Neural crest cell (in vitro differentiated cells): ENCODE measurements at regions not wholly inside any gene's neighbourhood (a gene's known extent, or its start where the extent isn't known, plus 50 kb on each side); places are given as distances from the start of the nearest gene placed in this dataset.
"Not testable (repeated sequence)": the region's sequence is repeated elsewhere in the genome, so short reads cannot be mapped to it uniquely, and the experiment has no call there.

Source experiments
- DNase-seq: peaks from one replicate; pipeline ENCODE4 v3.0.0; 2021; ENCODE audit warnings: low read depth, mixed read lengths, low spot score
- H3K27ac Mint-ChIP-seq: one replicate; pipeline ENCODE4 v1.8.0; 2021; ENCODE audit warnings: mild to moderate bottlenecking, mixed read lengths; ENCODE audit not compliant: unreplicated experiment
- H3K27me3 Mint-ChIP-seq: 2 replicates; pipeline ENCODE4 v1.8.0; 2021; ENCODE audit warnings: low read depth, mild to moderate bottlenecking, mixed read lengths
- H3K36me3 Mint-ChIP-seq: 2 replicates; pipeline ENCODE4 v1.8.0; 2021; ENCODE audit warnings: low read depth, mild to moderate bottlenecking, mixed read lengths
- H3K4me1 Mint-ChIP-seq: 2 replicates; pipeline ENCODE4 v1.8.0; 2021; ENCODE audit warnings: mixed read lengths
- H3K4me3 Mint-ChIP-seq: one replicate; pipeline ENCODE4 v1.8.0; 2021; ENCODE audit warnings: mild to moderate bottlenecking, mixed read lengths
- H3K9me3 Mint-ChIP-seq: 2 replicates; pipeline ENCODE4 v1.8.0; 2021; ENCODE audit warnings: mixed read lengths
- TF ChIP-seq, protein P1 (sequence below): fragments of 200-600 bp; sonication (generic); conservative IDR thresholded peaks from 2 replicates; pipeline ENCODE4 v1.5.0; 2021; ENCODE audit warnings: antibody characterized with exemption, mild to moderate bottlenecking

DNA sequence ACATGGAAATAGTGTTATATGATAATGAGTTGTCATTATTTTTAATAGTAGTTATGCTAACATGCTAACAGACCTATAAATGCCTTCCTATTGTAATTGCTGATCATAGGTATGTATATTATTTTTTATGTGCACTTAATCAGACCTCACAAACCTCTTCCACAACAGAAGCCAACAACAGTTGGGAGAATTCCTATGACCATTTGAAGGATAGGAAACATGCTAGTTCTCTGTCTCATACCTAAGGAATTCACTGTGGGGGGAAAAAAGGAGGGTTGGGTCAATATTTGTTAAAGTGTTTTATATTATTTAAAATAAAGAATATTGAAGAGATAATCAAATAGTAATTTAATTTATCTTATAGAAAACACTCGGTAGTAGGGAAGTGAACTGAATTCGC lies 990.9 kb downstream of the EPHA7 start:
- Mint-ChIP-seq H3K4me1 (no peaks in the 10 kb centered on the region), H3K27ac (no peak overlapping the region), H3K4me3 (no peak overlapping the region), H3K27me3 (no peaks in the 10 kb centered on the region), H3K9me3 (peaks cover 8% of the 10 kb centered on the region), H3K36me3 (peaks cover 4% of the 10 kb centered on the region)
- TF ChIP-seq, protein P1, sequence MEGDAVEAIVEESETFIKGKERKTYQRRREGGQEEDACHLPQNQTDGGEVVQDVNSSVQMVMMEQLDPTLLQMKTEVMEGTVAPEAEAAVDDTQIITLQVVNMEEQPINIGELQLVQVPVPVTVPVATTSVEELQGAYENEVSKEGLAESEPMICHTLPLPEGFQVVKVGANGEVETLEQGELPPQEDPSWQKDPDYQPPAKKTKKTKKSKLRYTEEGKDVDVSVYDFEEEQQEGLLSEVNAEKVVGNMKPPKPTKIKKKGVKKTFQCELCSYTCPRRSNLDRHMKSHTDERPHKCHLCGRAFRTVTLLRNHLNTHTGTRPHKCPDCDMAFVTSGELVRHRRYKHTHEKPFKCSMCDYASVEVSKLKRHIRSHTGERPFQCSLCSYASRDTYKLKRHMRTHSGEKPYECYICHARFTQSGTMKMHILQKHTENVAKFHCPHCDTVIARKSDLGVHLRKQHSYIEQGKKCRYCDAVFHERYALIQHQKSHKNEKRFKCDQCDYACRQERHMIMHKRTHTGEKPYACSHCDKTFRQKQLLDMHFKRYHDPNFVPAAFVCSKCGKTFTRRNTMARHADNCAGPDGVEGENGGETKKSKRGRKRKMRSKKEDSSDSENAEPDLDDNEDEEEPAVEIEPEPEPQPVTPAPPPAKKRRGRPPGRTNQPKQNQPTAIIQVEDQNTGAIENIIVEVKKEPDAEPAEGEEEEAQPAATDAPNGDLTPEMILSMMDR, result no peak
- DNase-seq, result no peak

DNA sequence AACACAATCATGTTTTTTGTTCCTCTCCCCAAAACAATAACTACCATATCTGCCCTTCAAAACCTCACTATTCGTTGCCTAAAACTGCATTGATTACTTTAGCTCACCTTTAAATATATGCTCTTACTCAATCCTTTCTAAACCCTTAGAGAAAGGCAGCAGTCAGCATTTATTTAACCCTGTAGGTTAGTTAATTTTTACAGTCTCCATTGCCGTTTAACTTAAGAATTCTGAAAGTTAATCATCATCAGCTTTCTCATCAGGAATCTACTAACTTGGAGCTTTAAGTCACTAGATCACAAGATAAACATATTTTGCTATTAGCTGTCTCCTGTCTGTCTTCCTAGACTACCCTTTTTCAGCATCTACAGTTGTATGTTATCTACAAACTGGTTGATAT lies 991.9 kb downstream of the EPHA7 start:
- no peak for DNase-seq
- no peaks in the 10 kb centered on the region for H3K27me3 Mint-ChIP-seq
- peaks cover 11% of the 10 kb centered on the region for H3K9me3 Mint-ChIP-seq
- TF ChIP-seq, protein P1, result no peak
- no peak overlapping the region for H3K27ac Mint-ChIP-seq
- no peaks in the 10 kb centered on the region for H3K4me1 Mint-ChIP-seq
- H3K36me3 Mint-ChIP-seq, result peaks cover 4% of the 10 kb centered on the region
- no peak overlapping the region for H3K4me3 Mint-ChIP-seq

DNA sequence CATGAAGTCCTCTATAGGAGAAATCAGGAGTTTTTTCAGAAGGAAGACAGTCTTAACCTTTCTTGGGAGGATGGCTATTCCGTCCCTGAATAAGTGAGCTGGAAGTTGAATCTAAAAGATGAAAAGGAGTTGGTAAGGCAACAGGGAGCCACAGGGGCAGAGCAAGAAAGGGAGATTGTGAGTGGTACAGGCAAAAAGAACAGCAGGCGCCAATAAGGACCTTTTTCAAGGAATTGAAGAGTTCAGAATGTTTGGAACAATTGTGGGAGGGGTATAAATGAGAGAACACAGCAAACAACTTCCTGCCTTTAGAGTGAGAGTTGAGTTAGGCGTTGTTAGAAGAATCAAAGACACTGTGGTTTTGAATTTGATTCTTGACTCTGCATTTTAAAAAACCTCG lies 1003.7 kb downstream of the EPHA7 start:
- no peaks in the 10 kb centered on the region for H3K27me3 Mint-ChIP-seq
- H3K4me3 Mint-ChIP-seq, result no peak overlapping the region
- peaks cover 8% of the 10 kb centered on the region for H3K9me3 Mint-ChIP-seq
- TF ChIP-seq, protein P1, result no peak
- H3K36me3 Mint-ChIP-seq, result peaks cover 7% of the 10 kb centered on the region
- H3K4me1 Mint-ChIP-seq, result peaks cover 18% of the 10 kb centered on the region
- peak overlapping the region; percentile 92 for H3K27ac Mint-ChIP-seq
- no peak for DNase-seq

DNA sequence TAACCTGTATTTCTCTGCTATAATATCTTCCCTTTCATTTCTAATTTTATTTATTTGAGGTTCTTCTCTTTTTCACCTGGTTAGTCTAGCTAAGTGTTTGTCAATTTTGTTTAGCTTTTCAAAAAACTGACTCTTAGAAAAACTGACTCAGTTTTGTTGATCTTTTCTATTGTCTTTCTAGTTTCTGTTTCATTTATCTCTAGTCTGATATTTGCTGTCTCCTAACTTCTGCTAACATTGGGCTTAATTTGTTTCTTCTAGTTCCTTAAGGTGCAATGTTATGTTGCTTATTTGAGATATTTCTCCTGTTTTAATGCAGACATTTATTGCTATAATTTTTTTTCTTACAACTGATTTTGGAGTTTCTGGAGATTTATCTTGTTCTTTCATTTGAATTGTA lies 1011.0 kb downstream of the EPHA7 start:
- Mint-ChIP-seq H3K4me3 (no peak overlapping the region), H3K4me1 (no peaks in the 10 kb centered on the region), H3K27me3 (no peaks in the 10 kb centered on the region), H3K36me3 (peaks cover 16% of the 10 kb centered on the region), H3K27ac (no peak overlapping the region), H3K9me3 (peaks cover 23% of the 10 kb centered on the region)
- no peak for DNase-seq
- TF ChIP-seq, protein P1, result no peak

DNA sequence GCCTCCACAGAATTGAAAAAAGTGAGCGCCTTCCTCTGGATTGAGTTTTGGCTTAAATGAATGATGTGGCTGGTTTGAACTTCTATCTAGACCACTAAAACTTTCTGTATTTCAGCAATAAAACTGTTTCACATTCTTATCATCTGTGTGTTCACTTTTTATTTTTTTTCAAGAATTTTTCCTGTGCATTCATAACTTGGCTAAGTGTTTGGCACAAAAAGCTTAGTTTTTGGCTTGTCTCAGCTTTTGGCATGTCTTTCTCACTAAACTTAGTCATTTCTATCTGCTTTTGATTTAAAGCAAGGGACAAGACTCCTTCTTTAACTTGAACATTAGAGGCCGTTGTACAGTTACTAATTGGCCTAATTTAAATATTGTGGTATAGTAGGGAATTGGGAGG lies 1015.1 kb downstream of the EPHA7 start:
- H3K9me3 Mint-ChIP-seq, result peaks cover 12% of the 10 kb centered on the region
- DNase-seq, result no peak
- H3K27me3 Mint-ChIP-seq, result no peaks in the 10 kb centered on the region
- H3K36me3 Mint-ChIP-seq, result peaks cover 6% of the 10 kb centered on the region
- no peaks in the 10 kb centered on the region for H3K4me1 Mint-ChIP-seq
- TF ChIP-seq, protein P1, result no peak
- H3K4me3 Mint-ChIP-seq, result no peak overlapping the region
- no peak overlapping the region for H3K27ac Mint-ChIP-seq

DNA sequence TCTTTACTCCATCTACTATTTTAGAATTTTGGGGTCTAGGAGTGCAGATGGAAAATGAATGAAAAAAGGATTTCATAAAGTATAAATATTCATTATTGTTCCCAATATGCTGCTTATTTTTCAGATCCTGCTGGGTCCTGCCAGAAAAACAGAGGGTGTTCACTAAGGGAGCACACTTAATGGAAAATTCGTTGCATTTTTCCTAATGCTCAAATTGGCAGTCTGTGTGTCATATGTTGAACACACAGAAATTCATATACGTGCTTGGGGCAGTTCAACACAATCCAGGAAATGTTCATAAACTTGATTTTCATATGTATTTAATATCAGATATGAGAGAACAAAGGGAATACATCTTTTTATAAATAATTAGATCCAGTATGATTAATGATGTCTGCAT lies 1019.4 kb downstream of the EPHA7 start:
- no peak overlapping the region for H3K4me3 Mint-ChIP-seq
- H3K36me3 Mint-ChIP-seq, result no peaks in the 10 kb centered on the region
- no peaks in the 10 kb centered on the region for H3K9me3 Mint-ChIP-seq
- no peak for DNase-seq
- TF ChIP-seq, protein P1, result no peak
- no peaks in the 10 kb centered on the region for H3K27me3 Mint-ChIP-seq
- H3K27ac Mint-ChIP-seq, result no peak overlapping the region
- no peaks in the 10 kb centered on the region for H3K4me1 Mint-ChIP-seq

DNA sequence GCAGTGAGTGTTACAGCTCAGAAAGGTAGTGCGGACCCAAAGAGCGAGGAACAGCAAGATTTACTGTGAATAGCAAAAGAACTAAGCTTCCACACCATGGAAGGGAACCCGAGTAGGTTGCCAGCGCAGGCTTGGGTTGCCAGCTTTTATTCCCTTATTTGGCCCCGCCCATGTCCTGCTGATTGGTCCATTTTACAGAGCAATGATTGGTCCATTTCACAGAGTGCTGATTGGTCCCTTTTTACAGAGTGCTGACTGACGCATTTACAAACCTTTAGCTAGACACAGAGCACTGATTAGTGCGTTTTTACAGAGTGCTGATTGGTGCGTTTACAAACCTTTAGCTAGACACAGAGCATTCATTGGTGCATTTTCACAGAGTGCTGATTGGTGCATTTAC lies 1030.7 kb downstream of the EPHA7 start:
- H3K27me3 Mint-ChIP-seq, result not testable (repeated sequence)

More for the DNA sequence above, 1030.7 kb downstream of the EPHA7 start:
- not testable (repeated sequence) for H3K4me3 Mint-ChIP-seq, DNase-seq, H3K27ac Mint-ChIP-seq, H3K36me3 Mint-ChIP-seq, H3K4me1 Mint-ChIP-seq, H3K9me3 Mint-ChIP-seq
